HG02759 (cell line): ENCODE measurements at regions not wholly inside any gene's neighbourhood (a gene's known extent, or its start where the extent isn't known, plus 50 kb on each side); places are given as distances from the start of the nearest gene placed in this dataset.
A peak's percentile ranks its signal among the peaks of the same experiment; 100 is the strongest.

ENCODE experiments used
- ATAC-seq: cut with Tn5 transposase; IDR thresholded peaks from one replicate; pipeline ENCODE4 v1.9.1; 2021; ENCODE audit warnings: mild to moderate bottlenecking, moderate library complexity; ENCODE audit not compliant: unreplicated experiment

DNA sequence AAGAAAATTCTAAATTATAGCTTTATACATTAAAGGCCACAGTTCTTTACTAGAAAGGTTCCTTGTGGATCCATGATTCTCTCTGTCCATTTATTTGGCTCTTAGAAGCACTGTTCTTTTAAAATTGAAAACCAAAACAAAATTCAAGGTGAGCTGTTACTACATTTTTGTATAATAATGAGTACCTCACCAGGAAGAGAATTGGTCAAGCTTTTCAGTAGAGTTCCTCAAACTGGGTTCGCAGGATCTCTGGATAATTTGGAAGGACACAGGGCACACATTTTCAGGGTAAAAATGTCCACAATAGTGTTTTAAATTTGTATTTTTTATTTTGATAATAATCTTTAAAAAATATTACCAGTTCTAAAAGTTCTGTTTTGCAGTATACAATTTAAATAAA is 93.0 kb downstream of the PPP1R3A start:
- ATAC-seq: no peak

DNA sequence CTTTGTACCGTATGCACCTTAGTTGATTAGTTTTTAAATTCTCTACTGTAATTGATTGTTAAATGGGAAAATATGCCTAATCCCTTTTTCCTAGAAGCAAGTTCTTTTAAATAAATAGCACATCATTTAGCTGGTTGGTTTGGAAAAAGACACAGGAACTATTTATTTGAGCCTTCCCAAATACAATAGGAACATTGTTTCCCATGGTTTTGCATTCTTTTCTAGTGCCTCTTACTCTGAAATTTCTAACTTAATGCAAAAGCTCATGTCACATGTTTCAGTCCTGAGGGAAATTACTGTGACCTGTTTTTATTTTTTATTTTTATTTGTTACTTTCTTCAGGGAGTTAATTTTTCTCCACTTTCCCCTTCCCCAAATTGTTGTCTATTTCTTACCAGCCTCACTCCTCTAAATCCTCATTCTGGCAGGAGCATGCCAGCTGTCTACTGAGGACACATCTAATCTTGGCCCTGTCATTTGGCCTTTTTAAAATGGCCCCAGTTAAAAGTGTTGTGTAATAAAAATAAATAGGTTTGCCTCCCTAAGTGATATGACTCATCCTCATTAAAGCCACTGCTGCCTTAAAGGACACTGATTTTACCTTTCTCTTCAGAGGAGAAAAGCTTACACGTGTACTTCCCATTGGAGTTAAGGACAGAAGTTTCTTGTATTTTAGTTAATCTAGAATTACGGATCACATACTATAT is 94.5 kb downstream of the PPP1R3A start:
- ATAC-seq: no peak

DNA sequence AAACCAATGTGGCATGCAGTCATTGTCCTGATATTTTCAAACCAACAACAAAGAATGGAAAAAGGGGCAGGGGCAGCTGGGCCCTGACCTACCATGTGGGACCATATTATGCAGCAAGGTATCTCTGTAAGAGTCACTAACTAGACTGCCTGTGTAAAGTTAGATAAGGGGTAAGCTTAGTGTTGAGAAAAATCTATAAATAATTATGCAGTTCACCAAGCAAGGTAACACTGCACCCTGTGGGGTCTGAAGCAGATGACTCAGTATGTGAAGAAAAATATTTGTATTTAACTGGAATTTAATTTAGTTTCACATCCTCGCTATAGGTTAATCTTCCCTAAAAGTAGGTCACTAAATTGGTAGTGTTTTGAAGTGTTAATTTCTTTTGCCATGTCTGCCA is 99.3 kb downstream of the PPP1R3A start:
- no peak for ATAC-seq

DNA sequence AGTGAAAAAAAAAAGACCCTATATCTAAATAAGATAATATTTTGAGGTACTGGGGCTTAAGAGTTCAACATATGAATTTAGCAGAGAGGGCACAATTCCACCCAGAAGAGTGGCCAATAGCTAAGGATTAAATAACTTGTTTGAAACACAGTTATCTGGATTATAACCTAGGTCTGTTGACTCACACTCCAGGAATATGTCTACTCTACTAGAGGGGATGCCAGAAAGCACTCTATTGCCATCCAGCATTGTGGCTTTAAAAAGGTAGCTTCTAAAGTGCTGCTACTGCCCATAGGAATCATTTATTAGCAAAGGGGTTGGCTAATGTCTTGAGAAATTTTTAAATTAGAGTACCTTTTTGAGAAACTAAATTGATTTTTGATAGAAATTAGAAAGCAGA is 102.2 kb downstream of the PPP1R3A start:
- ATAC-seq: no peak

DNA sequence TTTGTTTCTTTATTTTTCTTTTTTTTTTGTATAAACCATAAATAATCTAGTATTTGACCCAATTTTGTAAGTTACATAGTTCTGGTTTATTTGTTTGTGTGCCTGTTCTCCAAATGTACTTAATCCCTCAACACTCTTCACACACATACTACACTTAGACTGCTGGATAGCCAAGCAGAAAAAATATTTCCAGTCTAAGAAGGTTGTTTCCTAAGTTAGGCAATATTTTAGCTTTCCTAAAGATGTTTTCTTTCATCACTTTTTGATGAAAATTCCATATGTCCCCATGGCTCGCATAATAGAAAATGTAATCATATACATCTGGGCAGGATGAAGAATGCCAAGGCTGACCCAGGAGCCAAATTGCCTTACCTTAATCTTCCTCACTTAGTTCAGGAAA is 105.3 kb downstream of the PPP1R3A start:
- no peak for ATAC-seq

DNA sequence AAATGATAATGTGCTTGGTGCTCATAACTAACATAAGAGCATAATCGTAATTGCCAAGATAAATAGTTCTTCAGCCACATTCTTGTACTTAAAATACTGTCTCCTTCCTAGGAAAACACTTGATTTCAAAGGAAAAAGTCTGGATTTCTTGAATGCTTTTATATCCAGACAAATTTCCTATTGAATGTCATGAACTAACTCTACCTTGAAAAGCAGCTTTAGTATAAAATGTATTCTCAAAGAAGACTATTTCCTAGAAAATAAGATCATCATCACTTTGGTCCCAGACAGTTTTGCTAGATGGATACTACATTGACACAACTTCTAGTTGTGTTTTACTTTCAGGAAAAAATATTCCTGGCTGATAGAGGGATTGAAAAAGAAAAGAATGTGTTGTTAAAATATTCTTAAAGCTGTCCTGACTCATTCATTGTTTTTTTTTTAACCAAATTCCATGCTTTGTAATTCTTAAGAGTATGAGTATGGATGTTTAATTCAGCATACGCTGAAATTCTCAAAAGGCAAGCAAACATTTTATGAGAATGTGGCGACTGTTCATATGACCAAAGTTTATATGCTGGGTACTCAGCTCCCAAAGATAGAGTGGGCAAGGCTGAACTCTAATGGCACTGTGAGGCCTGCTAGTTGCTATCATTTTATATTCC is 106.1 kb downstream of the PPP1R3A start:
- no peak for ATAC-seq

DNA sequence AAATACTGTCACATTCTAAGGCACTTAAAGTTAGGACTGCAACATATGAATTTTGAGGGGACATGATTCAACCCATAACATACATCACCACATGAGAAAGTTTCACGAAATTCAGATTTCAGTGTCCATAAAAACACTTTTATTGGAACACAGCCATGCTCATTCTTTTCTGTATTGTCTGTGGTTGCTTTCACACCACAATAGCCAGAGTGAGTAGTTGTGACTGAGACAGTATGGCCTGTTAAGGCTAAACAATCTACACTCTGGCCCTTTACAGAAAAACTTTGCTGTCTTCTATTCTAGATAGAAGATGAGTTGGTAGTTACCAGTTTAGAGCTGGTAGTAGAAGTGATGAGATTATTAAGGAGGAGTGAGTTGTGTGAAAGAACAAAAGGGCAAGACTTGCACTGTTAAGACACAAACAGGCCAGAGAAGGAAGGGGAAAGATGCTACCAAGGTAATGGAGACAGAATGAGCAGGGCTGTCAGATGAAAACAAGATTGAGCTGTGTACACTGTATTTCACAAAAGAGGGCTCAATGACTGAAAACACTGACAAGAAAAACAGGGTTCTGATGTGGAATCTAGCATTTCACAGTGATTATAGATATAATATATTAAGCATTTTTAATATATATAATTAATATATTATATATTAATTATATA is 108.6 kb downstream of the PPP1R3A start:
- ATAC-seq: no peak

DNA sequence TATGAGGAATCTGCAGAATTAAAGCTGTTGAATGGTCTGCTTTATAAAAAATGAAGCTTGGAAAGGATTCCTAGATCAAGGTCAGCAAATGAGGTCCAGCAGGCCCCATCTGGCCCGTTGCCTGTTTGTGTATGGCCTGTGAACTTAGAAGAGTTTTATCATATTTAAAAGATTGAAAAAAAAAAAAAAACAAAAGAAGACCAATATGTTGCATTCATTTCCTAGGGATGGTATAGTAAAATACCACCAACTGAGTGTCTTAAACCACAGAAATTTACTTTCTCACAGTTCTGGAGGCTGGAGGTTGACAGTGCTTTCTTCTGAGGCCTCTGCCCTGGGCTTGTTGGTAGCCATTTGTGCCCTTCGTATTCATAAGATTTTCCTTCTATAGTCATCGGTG is 109.2 kb downstream of the PPP1R3A start:
- no peak for ATAC-seq

DNA sequence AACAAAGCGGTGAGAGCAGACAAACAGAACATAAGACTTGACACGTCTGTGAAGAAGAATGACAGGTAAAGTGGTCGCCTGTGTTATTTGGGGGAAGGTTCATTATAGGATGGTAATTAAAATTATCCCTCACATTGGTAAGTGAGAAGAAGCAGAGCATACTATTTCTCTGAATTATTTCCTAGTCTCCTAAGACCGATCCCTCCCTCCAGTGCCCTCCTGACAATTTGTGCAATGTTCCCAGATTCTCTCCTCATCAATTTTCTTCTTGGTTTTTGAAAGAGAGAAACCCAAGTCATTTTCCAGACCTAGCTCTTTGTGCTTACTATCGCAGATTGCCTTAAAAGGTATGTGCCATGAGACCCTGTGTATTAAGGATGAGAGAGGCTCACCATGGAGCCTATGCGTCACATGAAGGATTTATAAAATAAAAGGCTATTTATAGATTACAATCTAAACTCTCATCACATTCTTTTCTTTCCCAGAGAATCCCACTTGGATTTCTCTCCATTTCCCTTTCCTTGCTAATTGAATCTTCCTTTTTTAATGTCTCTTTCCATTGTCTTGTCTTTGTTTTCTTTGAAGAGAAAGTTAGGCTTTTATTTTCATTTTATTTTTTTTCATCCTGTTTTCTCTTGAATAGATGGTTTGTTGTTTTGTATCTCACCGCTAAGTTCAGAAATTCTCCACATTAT is 112.0 kb downstream of the PPP1R3A start:
- ATAC-seq: no peak

DNA sequence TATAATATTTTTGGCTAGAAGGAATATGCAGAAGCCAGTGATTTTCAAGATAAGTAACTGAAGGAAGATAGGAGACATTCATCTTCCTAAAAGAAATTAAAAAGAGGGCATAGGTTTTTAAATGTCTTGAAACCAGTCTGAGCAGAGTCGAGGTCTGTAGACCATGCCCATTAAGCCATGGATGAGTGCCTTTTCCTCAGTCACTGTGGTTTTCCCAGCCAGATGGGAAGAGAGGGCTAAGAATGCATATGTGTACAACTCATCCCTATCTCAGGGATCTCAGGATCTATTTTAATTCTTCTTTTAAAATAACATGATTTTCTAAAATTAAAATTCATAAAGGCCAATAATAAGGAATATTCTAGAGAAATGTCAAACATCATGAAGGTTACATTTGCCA is 112.8 kb downstream of the PPP1R3A start:
- no peak for ATAC-seq

DNA sequence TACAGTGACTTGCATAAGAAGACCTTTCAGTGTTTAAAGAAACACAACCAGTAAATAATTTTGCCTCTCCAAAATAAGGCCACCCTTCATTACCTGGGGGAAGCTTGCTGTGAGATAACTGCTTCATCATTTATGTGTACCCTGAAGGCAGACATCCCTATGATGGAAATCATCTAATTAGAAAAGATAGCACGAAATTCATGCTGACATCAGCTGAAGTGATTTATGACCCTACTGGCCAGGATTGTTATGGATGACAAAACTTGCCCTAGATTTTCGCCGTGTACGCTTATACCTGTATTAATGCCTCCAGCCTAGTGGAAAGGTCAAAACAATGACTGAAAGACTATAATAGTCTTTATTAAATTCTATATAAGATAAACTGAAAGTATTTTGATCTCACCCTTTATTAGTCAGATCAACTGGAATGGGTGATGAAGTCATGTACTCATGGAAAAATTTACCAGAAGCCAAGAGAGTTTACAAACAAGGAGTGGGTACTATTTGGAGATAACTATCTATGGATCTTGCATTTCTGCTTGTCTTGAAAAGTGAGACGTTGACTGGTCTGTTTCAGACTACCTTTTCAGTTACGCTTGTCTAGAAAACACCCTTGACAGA is 114.2 kb downstream of the PPP1R3A start:
- ATAC-seq: no peak

DNA sequence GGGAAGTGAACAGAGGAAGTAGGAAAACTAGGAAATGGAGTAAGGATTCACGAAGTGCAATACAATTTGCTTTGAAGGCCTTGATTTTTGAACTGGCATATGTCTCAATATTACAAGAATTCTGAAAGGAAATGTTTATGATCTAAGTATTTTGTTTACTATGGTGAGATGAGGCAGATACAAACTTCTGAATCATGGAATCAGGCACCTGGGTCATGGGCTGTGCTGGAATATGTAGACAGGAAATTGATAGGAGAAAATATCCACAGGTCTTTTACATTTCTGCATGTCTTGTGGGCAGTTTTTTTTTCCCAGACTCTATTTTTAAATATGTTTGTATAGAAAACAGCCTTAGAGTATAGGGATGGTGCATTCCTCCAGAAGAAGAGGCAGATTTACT is 117.1 kb downstream of the PPP1R3A start:
- no peak for ATAC-seq

DNA sequence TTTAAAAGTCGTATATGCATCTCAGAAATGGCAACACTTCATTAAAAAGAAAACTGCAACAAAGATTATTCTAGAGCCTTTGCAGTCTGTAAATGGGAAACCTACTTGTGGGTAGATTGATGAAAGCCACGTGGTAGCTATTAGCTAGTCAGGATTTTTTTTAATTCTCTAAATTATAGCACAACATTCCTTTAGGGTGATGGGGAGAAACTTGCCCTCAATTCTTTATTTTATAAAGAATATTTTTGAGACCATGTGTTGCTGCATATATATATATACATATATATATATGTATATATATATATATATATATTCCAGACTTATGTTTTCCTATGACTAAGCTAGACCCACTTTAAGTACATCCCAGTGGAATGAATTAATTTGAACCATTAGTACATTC is 118.0 kb downstream of the PPP1R3A start:
- ATAC-seq: no peak

DNA sequence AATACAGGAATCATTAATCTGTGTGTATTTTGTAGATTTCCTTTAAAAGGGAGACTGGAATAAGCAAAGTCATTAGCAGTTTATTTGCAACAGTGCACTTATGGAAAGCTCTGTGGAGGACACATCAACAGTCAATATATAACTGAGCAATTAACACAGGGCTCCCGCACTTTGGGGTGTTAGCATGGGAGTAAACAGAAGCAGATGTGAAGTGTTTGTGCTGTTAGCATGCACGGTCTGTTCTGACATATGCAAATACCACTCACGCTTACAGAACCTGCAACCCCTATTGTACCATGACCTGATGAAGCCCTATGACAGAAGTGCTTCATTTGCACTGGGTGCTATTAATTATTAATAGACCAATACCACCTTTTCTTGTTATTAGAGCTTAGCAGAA is 118.9 kb downstream of the PPP1R3A start:
- peak; percentile 96 for ATAC-seq

DNA sequence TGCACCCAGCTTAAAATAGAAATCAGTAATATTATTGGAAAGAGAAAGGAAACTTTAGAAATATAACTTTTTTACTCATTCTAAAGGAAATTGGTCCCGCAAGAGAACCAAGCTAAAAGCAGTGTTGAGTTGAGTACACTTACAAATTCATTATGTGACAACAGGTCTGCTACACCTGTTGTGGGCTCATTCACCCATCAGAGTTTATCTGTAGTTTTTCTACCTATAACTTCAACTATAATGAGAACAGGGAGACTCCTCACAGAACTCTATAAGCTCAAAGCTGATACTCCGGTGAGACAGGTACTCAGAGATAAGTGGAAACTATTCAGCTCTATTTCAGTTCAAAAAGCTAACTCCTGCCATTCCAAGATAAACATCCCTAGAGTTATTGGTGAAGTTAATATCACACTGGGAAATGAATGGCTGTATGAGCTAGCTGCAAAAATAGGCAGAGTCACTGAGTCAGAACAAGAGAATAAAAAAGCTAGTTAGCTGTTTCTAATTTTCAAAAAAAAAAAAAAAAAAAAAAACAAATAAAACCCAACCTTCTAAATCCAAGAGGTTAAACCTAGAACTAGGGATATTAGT is 121.3 kb downstream of the PPP1R3A start:
- no peak for ATAC-seq

DNA sequence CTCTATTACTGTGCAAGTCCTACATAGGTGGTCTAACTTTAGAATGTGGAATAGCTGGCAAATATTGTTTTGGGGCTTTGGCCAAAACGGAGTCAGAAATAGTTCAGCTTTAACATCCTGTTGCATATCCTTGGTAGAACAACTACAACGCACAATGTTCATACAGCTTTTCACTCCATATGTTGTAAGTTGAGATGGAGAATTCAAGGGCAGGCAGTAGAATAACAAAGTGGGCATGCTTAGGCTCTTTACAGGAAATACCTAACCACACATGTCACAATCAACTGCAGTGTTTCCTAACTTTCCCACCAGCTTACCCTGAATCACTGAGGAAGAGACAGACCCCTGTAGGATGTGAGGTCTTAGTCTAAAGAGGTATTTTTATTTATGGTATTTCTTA is 122.3 kb downstream of the PPP1R3A start:
- no peak for ATAC-seq

DNA sequence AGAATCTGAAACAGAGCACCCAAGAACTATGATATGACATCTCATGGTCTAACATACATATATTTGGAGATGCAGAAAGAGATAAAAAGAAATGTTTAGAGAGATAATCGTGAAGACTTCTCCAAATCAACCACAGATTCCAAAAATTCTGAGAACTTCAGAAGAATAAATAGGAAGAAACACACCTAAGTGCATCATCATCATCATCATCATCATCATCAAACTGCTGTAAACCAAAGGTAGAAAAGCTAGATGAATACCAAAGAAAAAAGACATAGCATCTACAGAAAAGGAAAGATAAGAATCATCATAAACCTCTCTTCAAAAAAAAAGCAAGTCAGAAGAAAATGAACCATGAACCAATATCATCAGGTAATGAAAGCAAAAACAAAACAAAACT is 124.2 kb downstream of the PPP1R3A start:
- no peak for ATAC-seq

DNA sequence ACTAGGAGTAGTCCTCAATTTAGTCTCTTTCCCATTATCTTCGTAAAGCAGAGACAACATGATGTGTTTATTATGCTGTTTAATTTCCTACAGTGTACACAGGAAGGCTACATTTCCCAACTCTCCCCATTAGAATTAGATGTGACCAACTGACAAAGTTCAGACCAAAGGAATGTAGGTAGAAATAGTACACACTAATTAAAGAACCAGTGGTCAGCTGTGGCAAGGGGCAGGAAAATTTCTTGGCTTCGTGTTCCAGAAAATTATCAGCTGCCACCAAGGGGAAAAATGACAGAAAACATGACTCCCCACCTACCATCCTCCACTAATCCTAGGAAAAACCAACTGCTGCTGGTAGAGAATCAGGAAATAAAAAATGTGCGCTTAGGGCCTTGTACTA is 125.6 kb downstream of the PPP1R3A start:
- no peak for ATAC-seq

DNA sequence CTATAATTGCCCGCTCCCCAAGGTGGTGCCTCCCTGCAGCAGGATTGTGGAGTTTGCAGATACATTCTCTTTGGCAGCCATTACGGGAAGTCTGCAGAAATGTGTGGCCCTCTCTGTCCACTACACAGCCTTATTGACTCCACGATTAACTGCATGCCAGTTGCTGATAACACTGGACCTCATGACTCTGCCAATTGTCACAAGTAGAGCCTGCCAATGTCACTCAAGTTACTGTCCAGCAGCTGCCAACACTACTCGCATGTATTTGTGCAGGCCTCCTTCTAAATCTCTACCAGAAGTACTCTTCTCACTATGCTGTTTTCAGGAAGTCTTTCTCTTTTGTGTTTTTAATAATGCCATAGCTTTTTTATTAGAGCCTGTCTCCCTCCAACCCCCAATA is 128.8 kb downstream of the PPP1R3A start:
- ATAC-seq: no peak

DNA sequence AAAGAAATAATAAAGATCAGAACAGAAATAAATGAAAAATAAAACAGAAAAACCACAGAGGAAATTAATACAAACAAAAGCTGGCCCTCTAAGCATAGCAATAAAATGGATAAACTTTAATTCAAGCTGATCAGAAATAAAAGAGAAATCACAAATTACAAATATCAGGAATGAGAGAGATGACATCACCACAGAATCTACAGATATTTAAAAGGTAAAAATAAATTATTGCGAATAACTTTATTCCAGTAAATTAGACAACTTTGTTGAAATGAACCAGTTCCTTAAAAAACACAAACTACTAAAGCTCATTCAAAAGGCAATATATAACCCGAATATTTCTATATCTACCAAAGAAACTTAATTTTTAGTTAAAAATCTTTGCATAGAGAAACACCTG is 131.7 kb downstream of the PPP1R3A start:
- no peak for ATAC-seq

DNA sequence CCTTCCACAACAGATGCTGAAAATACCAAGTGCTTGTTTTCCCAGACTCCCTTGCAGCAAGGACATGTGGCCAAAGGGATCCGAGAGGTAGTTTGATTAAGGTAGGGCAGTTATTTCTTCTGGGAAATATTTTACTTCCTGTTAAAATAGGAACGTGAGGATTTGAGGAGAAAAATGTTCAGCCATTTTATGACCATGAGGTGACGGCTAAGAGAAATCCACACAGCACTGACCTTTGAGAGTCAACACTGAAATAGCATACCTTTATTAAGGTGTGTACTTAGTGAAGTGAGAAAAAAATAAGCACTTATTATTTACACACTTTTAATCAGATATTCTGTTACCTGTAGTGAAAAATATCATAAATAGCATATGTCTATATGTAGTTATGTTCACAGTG is 133.9 kb downstream of the PPP1R3A start:
- ATAC-seq: no peak
